K562 (cell line): ENCODE measurements at regions not wholly inside any gene's neighbourhood (a gene's known extent, or its start where the extent isn't known, plus 50 kb on each side); places are given as distances from the start of the nearest gene placed in this dataset.

ENCODE experiments used
- ATAC-seq: fragments of 200-7000 bp; cut with Tn5 transposase; 3 replicates; pipeline ENCODE4 v1.9.1; 2020; ENCODE audit warnings: moderate library complexity
- BruUV-seq: library from RNA; stranded (reverse); fragments of 400-500 nt; replicated peaks from 2 replicates; lab custom pipeline; 2021; lab: Mats Ljungman, UMichigan
- CTCF ChIA-PET: fragments of 300-600 bp; formaldehyde crosslinking; extraction: SDS; loops from one replicate; lab custom pipeline; 2021; ENCODE audit warnings: low intra/inter-chr PET ratio; lab: Yijun Ruan, JAX
- POLR2A ChIA-PET: fragments of 300-600, 350-650 bp; sonication (Branson Sonifier 250); formaldehyde crosslinking; extraction: SDS; loops from one replicate; lab custom pipeline; 2021; ENCODE audit warnings: antibody characterized with exemption, inconsistent platforms; lab: Yijun Ruan, JAX
- DNase-seq, 4 experiments: peaks; one replicate each; pipeline versions ENCODE4 v3.0.0 to v3.0.0-alpha.2; 2011 to 2018; ENCODE audit warnings: low spot score in 3 of 4, mixed read lengths in 3 of 4; ENCODE audit errors: extremely low read depth in 1 of 4
- FAIRE-seq: peaks from 2 replicates; lab custom pipeline; 2011; peaks lifted over from hg19 to GRCh38; lab: Jason Lieb, UNC
- H2AFZ ChIP-seq: 2 replicates; pipeline ENCODE4 v1.6.0; 2011; ENCODE audit warnings: low read depth, low read length, control low read depth, inconsistent platforms
- H3K27ac ChIP-seq: fragments of 200-600 bp; 3 replicates; pipeline ENCODE4 v1.8.0; 2011; ENCODE audit warnings: low read depth, mild to moderate bottlenecking, control low read depth, inconsistent platforms, low read length, moderate library complexity, mixed read lengths; ENCODE audit errors: extremely low read depth
- H3K27me3 ChIP-seq, 2 experiments: fragments of 300-600 bp in 1 of 2; 2 replicates in 1 of 2; 3 replicates in 1 of 2; pipeline versions ENCODE4 v1.6.0 to v1.8.0; 2011; ENCODE audit warnings: inconsistent platforms in 2 of 2, low read length in 2 of 2, mild to moderate bottlenecking in 1 of 2, mixed read lengths in 1 of 2, moderate library complexity in 1 of 2; ENCODE audit not compliant: control insufficient read depth in 2 of 2, insufficient read depth in 2 of 2
- H3K36me3 ChIP-seq: fragments of 300-600 bp; 3 replicates; pipeline ENCODE4 v1.8.0; 2011; ENCODE audit warnings: mild to moderate bottlenecking, low read length, inconsistent platforms; ENCODE audit not compliant: control insufficient read depth, insufficient read depth
- H3K4me1 ChIP-seq, 2 experiments: fragments of 200-600 bp in 1 of 2; replicated peaks in 1 of 2; 2 replicates in 1 of 2; 3 replicates in 1 of 2; pipeline versions ENCODE4 v1.5.1 to v1.8.0; 2011; ENCODE audit warnings: inconsistent platforms in 2 of 2, low read length in 2 of 2, mild to moderate bottlenecking in 1 of 2, mixed read lengths in 1 of 2, moderate library complexity in 1 of 2; ENCODE audit not compliant: control insufficient read depth in 2 of 2, insufficient read depth in 2 of 2
- H3K4me2 ChIP-seq: 2 replicates; pipeline ENCODE4 v1.6.1; 2011; ENCODE audit warnings: low read length, control low read depth, inconsistent platforms, mixed read lengths; ENCODE audit not compliant: insufficient read depth
- H3K4me3 ChIP-seq: fragments of 200-600 bp; sonication (generic), shearing (Covaris generic); 2 replicates; pipeline ENCODE4 v1.5.1; 2016; ENCODE audit warnings: control low read depth, inconsistent platforms
- H3K79me2 ChIP-seq: fragments of 200-600 bp; 3 replicates; pipeline ENCODE4 v1.8.0; 2011; ENCODE audit warnings: low read length, inconsistent platforms; ENCODE audit not compliant: control insufficient read depth, insufficient read depth
- H3K9ac ChIP-seq, 2 experiments: 2 replicates each; pipeline versions ENCODE4 v1.6.0 to v1.6.1; 2011; ENCODE audit warnings: low read depth in 2 of 2, low read length in 2 of 2, control low read depth in 1 of 2, inconsistent platforms in 1 of 2, mild to moderate bottlenecking in 1 of 2, mixed read lengths in 1 of 2; ENCODE audit not compliant: insufficient read depth in 1 of 2
- H3K9me1 ChIP-seq: one replicate; pipeline ENCODE4 v1.6.0; 2011; ENCODE audit warnings: inconsistent platforms, mild to moderate bottlenecking, low read length, moderate library complexity; ENCODE audit not compliant: control insufficient read depth, insufficient read depth
- H3K9me3 ChIP-seq: replicated peaks from 2 replicates; pipeline ENCODE4 v1.5.1; 2011; ENCODE audit warnings: low read depth, low read length, inconsistent platforms; ENCODE audit not compliant: control insufficient read depth, insufficient read depth
- H4K20me1 ChIP-seq: replicated peaks from 2 replicates; pipeline ENCODE4 v1.6.1; 2011; ENCODE audit warnings: low read length, inconsistent platforms, mixed read lengths; ENCODE audit not compliant: control insufficient read depth, insufficient read depth
- HNRNPLL ChIP-seq: fragments of 200-400 bp; formaldehyde crosslinking; IDR thresholded peaks from 2 replicates; pipeline ENCODE4 v1.6.1; 2017; ENCODE audit warnings: low read length, low read depth, mild to moderate bottlenecking; ENCODE audit not compliant: poor library complexity, severe bottlenecking
- POLR2AphosphoS2 ChIP-seq: IDR thresholded peaks from 2 replicates; pipeline ENCODE4 v1.6.1; 2012; ENCODE audit warnings: low read length, improper control_type of control experiment
- PTRF ChIP-seq: fragments of 450-650 bp; IDR thresholded peaks from 2 replicates; pipeline ENCODE4 v1.6.1; 2016; ENCODE audit warnings: mild to moderate bottlenecking, missing genetic modification characterization, missing compliant biosample characterization
- SMARCA4 ChIP-seq: fragments of 450-650 bp; IDR thresholded peaks from 2 replicates; pipeline ENCODE4 v1.6.1; 2016
- TRIM28 ChIP-seq: fragments of 450-650 bp; IDR thresholded peaks from 2 replicates; pipeline ENCODE4 v1.6.1; 2017
- ZNF140 ChIP-seq: fragments of 250-450 bp; sonication (Bioruptor Pico); IDR thresholded peaks from 2 replicates; pipeline ENCODE4 v1.8.0; 2021; ENCODE audit warnings: moderate library complexity, mild to moderate bottlenecking, inconsistent platforms
- WGBS: fragments of 100-300 bp; shearing (Covaris generic); methylation state at CpG from one replicate; pipeline ENCODE4 v1.1.6; 2016; ENCODE audit warnings: low coverage, mixed read lengths; ENCODE audit not compliant: insufficient coverage; ENCODE audit errors: missing lambda C conversion rate; 5-methylcytosine and 5-hydroxymethylcytosine counted together
- in situ Hi-C: fragments of 300-500 bp; cut with MboI; formaldehyde crosslinking; loops from 4 replicates; pipeline ENCODE4 v1.15.0; 2018; ENCODE audit warnings: inconsistent platforms, mixed read lengths
- intact Hi-C: fragments of 100-400 bp; cut with micrococcal nuclease; formaldehyde crosslinking; loops from 2 replicates; pipeline ENCODE4 v1.14.2; 2022
- TF ChIP-seq, protein P1 (sequence below): fragments of 250-450 bp; sonication (Bioruptor Pico); IDR thresholded peaks from 2 replicates; pipeline ENCODE4 v1.4.0; 2020; ENCODE audit warnings: borderline replicate concordance
- TF ChIP-seq, protein P2 (sequence below): fragments of 450-650 bp; conservative IDR thresholded peaks from 2 replicates; pipeline ENCODE4 v1.6.1; 2016; ENCODE audit warnings: missing genetic modification characterization, low read depth, mild to moderate bottlenecking, missing compliant biosample characterization, moderate library complexity
- TF ChIP-seq, protein P3 (sequence below): conservative IDR thresholded peaks from 2 replicates; pipeline ENCODE4 v1.6.1; 2011; ENCODE audit warnings: low read depth, mild to moderate bottlenecking, low read length; ENCODE audit not compliant: control insufficient read depth
- TF ChIP-seq, protein P4 (sequence below), 2 experiments: fragments of 250-450 bp in 1 of 2; fragments of 450-650 bp in 1 of 2; sonication (Bioruptor Pico) in 1 of 2; IDR thresholded peaks; 2 replicates each; pipeline versions ENCODE4 v1.6.1 to v1.8.0; 2016 to 2021; ENCODE audit warnings: mild to moderate bottlenecking in 2 of 2, moderate library complexity in 2 of 2, missing compliant biosample characterization in 1 of 2, missing genetic modification characterization in 1 of 2

DNA sequence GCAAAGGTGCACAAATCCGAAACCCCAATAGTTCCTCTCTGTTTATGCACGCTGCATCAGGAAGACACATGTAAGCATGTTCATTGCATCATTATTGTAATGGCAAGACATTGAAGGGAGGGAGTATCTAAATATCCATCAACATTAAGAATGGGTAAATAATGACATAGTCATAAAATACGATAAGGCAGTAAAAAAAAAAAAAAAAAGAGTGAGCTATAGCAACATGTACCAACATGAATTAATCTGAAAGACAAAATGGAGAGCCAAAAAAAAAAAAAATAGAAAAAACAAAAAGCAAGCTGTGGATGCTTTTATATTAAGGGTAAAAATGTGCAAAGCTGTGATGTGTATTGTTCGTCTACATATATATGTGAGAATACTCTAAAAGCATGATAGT is 70.2 kb upstream of the ABLIM1 start:
- no peak overlapping the region for H3K4me2 ChIP-seq
- no peak overlapping the region for H3K27ac ChIP-seq
- FAIRE-seq = no peak
- in situ Hi-C loops = no loop called here
- H3K9me1 ChIP-seq = no peaks in the 10 kb centered on the region
- TF ChIP-seq, protein P1, sequence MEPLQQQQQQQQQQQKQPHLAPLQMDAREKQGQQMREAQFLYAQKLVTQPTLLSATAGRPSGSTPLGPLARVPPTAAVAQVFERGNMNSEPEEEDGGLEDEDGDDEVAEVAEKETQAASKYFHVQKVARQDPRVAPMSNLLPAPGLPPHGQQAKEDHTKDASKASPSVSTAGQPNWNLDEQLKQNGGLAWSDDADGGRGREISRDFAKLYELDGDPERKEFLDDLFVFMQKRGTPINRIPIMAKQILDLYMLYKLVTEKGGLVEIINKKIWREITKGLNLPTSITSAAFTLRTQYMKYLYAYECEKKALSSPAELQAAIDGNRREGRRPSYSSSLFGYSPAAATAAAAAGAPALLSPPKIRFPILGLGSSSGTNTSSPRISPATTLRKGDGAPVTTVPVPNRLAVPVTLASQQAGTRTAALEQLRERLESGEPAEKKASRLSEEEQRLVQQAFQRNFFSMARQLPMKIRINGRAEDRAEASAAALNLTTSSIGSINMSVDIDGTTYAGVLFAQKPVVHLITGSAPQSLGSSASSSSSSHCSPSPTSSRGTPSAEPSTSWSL (CRISPR knock-in tag) = no peak
- no peak for TF ChIP-seq POLR2AphosphoS2
- no peaks in the 10 kb centered on the region for H3K9me3 ChIP-seq
- ChIA-PET POLR2A (no interaction called here), CTCF (no interaction called here)
- H2AFZ ChIP-seq = no peak overlapping the region
- no peaks in the 10 kb centered on the region for H3K27me3 ChIP-seq
- BruUV-seq = no TSS peak
- H3K36me3 ChIP-seq = no peaks in the 10 kb centered on the region
- 0% methylated on average over 4 of the region's 4 CpGs for WGBS
- H3K79me2 ChIP-seq = no peaks in the 10 kb centered on the region
- intact Hi-C loops = no loop called here
- no peak overlapping the region for H3K9ac ChIP-seq
- no peaks in the 10 kb centered on the region for H4K20me1 ChIP-seq
- H3K4me1 ChIP-seq = no peaks in the 10 kb centered on the region
- DNase-seq = no peak
- no peak overlapping the region for H3K4me3 ChIP-seq
- no peak for ATAC-seq

DNA sequence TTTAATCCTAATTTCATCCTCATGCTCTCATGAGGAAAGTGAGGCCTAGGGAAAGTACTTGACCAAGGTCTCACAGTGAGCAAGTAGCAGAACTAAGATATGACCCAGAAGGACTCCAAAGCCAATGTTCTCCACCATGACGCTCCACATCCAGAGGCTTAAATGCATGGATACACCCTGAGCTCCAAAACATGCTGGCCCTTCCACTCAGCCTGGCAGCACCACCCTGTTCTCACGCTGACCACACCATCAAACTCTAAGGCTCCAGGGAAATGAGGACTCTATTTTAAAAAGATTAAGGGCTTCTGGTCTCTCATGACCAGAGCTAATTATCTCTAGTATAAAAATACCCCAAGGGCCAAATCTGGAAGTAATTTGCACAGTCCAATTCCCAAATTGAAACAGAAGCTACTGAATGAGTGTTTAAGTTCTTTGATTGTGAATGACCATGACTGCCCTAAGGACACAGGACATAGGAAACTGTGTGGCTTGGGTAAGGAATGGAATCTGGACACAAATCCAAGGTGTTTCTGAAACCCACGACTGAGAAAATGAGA is 71.1 kb upstream of the ABLIM1 start:
- no peaks in the 10 kb centered on the region for H4K20me1 ChIP-seq
- intact Hi-C loops = no loop called here
- no peak overlapping the region for H3K9ac ChIP-seq
- no peaks in the 10 kb centered on the region for H3K9me1 ChIP-seq
- in situ Hi-C loops = no loop called here
- no peaks in the 10 kb centered on the region for H3K36me3 ChIP-seq
- no peak for ATAC-seq
- H3K79me2 ChIP-seq = no peaks in the 10 kb centered on the region
- DNase-seq = no peak
- no peak for FAIRE-seq
- H3K27ac ChIP-seq = no peak overlapping the region
- no peak overlapping the region for H2AFZ ChIP-seq
- no peak overlapping the region for H3K4me3 ChIP-seq
- no peaks in the 10 kb centered on the region for H3K9me3 ChIP-seq
- no peak overlapping the region for H3K4me2 ChIP-seq
- no peaks in the 10 kb centered on the region for H3K4me1 ChIP-seq
- H3K27me3 ChIP-seq = no peaks in the 10 kb centered on the region
- 0% methylated on average over 3 of the region's 3 CpGs for WGBS
- ChIA-PET CTCF (no interaction called here), POLR2A (interaction anchor here (0.8 to 1.2 kb wide), 2 partner anchors 13 to 14 kb away, joined by 3 read pairs; no protein-coding TSS in a partner anchor)
- BruUV-seq = no TSS peak
- TF ChIP-seq PTRF (tag) = no peak
- TF ChIP-seq, protein P2, sequence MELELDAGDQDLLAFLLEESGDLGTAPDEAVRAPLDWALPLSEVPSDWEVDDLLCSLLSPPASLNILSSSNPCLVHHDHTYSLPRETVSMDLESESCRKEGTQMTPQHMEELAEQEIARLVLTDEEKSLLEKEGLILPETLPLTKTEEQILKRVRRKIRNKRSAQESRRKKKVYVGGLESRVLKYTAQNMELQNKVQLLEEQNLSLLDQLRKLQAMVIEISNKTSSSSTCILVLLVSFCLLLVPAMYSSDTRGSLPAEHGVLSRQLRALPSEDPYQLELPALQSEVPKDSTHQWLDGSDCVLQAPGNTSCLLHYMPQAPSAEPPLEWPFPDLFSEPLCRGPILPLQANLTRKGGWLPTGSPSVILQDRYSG (tag) = no peak
- TF ChIP-seq SMARCA4 = no peak
- no peak for TF ChIP-seq TRIM28
- no peak for TF ChIP-seq ZNF140
- TF ChIP-seq, protein P3, sequence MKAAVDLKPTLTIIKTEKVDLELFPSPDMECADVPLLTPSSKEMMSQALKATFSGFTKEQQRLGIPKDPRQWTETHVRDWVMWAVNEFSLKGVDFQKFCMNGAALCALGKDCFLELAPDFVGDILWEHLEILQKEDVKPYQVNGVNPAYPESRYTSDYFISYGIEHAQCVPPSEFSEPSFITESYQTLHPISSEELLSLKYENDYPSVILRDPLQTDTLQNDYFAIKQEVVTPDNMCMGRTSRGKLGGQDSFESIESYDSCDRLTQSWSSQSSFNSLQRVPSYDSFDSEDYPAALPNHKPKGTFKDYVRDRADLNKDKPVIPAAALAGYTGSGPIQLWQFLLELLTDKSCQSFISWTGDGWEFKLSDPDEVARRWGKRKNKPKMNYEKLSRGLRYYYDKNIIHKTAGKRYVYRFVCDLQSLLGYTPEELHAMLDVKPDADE = no peak
- no peak for TF ChIP-seq HNRNPLL
- TF ChIP-seq, protein P4, sequence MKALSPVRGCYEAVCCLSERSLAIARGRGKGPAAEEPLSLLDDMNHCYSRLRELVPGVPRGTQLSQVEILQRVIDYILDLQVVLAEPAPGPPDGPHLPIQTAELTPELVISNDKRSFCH (CRISPR knock-in tag; IDR thresholded peaks at IDR 0.05) = no peak
- TF ChIP-seq, protein P4 (tag; IDR thresholded peaks at IDR 0.05) = no peak
